HG03439 (cell line): ENCODE measurements at regions not wholly inside any gene's neighbourhood (a gene's known extent, or its start where the extent isn't known, plus 50 kb on each side); places are given as distances from the start of the nearest gene placed in this dataset.

ENCODE experiments used
- ATAC-seq: cut with Tn5 transposase; IDR thresholded peaks from one replicate; pipeline ENCODE4 v1.9.1; 2021; ENCODE audit warnings: mild to moderate bottlenecking, moderate library complexity; ENCODE audit not compliant: unreplicated experiment

DNA sequence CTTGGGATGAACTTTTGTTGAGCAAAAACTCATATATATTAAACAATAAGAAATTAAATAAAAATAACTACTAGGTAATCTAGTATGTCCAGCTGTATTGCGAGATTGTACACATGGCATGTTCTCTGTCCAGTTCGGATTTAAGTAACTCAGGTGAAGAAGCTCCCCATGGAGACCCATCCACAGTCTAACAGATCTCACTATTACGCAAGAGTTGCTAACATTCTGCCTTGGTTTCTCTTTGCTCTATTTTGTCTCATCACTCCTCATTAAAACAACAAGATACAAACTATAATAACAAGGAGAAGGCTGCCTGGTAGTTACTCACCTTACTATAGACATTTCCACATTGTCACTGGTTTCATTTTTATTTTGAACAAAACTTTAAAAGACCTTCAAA, 1372.3 kb upstream of the CELF2 start:
- ATAC-seq: no peak

DNA sequence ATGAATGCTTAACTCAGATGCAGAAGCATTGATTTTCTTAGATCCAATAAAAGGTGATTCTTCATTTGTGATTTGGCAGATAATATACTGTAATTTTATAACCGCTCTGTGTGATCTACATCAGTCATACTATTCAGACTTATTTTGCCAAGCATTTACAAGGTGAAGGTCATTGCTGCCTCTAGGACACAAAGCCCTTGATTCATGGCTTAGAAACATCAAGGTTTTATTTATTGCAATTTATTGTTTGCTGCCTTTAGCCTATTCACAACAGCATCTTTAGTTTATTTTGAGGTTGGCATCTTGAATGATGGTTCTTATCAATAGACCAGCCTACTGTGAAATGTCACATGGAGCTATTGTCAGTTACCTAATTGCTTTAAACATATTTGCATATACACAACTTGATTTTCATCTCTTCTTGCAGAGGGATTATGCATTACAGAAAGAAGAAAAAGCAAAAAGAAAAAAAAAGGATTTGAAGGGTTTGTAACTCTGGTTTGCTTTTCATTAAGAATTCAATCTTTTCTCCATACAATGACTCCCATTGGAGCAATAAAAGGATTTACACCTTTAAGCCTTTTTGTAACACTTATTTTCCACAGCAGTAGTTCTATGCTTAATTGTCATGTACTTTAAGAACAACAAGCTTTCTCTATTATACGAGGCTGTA, 1371.6 kb upstream of the CELF2 start:
- no peak for ATAC-seq

DNA sequence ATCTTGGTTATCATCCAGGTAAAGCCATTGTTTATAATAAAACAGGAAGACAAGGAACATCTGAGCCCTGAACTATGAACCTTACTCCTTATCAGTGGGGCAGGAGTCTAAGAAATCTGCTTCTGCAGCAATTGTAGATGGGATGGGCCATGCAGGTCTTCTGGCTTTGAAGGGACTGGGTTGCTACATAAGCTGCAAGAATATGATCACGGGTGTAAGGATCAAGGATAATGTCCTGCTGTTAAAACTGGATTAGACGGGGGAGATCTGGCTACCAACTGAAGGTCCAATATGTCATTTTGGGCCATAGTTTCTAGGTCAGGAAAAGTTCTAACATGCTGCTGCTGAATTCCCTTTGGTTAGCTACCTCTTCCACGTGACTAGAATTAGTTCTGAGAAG, 1363.4 kb upstream of the CELF2 start:
- no peak for ATAC-seq

DNA sequence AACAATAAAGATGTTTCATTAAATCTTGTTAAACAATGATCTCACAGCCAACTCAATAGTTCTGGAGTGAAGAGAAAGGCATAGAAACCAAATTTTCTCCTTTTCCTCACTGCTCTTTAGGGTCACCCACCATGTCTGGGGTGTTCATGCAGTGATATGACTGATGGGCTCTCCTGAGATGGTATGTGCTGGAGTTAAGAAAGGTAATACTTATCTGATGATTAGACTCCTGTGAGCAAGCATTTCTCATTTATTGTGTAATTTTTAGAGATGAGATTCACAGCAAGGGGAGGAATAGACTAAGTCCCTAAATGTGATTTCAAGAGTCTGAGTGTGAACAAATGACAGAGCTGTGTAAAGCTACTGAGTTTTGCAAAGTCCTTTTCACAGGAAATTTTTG, 1361.3 kb upstream of the CELF2 start:
- ATAC-seq: no peak

DNA sequence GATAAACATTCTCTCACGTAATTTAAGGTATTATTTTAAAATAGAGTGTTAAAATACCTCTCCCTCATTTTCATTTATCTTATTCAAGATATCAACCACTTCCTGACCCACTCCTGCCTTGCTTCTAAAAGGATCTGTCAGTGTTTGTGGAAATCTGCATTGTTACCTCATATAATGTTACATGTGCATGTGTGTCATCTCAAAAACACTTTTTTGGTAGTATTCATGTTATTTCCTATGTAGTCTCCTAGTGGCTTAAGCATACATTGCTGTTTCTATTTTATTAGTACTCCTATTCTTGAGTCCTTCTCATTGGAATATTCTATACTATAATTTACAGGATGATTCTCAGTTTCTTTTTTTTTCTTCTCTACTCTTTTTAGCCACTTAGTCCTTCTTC, 1360.7 kb upstream of the CELF2 start:
- no peak for ATAC-seq

DNA sequence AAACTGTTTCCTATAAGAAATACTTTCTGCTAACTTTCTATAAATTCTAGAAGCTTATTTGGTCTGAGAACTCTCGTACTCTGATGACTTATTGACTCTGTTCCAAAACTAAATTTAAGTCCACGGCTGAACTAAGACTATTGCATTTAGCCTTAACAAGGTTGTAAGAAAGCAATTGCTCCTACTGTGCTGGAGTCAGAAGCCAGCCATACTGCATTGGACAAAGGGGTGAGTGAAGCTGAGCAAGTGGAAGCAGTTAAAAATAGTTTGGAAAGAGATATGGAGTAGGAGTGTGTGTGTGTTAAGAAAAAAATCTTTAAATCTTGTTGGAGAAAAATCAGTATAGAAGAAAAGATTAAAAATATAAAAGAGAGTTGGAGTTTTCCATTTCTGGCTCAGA, 1360.1 kb upstream of the CELF2 start:
- no peak for ATAC-seq

DNA sequence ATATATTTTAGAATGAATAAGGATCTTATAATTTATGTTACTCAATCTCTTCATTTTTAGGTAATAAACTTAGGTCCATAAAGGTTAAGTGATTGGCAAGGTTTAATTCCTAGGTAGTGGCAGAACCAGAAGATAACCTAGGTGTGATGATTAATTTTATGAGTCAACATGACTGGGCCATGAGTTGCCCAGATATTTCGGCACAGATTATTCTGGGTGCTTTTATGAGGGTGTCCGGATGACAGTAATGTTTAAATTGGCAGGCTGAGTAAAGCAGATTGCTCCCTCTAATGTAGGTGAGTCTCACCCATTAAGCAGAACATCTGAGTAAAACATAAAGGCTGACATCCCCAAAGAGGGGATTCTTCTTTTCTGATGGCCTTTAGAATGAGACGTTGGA, 1349.3 kb upstream of the CELF2 start:
- ATAC-seq: no peak

DNA sequence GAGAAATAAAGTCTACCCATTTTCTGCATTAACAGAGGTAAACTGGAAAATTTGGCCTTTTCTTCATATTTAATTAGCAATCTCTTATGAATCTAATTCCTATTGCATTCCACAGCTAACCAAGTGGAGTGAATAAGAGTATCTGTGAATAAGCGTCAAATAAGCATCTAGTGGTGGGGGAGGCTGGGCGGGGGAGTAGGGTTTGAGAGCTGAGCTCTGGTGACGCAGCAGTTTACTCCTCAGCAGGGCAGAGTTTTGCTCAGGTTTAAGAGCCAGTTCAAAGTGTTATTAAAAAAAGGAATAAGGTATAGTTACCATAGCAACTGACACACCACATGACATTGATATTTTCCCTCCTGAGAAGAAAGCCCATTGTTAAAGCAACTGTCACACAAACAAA, 1346.8 kb upstream of the CELF2 start:
- no peak for ATAC-seq

DNA sequence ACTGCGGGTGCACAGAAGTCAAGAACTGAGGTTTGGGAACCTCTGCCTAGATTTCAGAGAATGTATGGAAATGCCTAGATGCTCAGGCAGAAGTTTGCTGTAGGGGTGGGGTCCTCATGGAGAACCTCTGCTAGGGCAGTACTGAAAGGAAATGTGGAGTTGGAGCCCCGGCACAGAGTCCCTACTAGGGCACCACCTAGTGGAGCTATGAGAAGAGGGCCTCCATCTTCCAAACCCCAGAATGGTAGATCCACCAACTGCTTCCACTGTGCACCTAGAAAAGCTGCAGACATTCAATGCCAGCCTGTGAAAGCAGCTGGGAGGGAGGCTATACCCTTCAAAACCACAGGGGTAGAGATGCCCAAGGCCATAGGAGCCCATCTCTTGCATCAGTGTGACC, 1336.0 kb upstream of the CELF2 start:
- no peak for ATAC-seq

DNA sequence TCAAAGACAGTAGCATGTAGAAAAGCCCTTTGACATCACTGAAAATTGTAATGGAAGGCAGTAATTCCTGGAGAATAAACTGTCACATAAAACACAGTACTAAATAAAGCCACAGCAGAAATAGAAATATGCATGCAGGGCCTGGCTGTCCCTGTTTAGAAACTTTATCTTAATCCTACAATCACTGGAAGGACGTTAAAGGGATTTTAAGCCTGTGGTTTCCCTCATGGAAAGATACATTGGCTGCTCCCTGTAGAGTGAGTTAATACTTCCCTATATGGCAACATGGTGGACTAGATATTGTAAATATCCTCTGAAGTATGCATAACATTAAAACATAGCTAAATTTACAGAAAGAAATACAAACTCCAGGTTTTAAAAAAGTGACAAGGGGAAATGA, 1334.9 kb upstream of the CELF2 start:
- no peak for ATAC-seq

DNA sequence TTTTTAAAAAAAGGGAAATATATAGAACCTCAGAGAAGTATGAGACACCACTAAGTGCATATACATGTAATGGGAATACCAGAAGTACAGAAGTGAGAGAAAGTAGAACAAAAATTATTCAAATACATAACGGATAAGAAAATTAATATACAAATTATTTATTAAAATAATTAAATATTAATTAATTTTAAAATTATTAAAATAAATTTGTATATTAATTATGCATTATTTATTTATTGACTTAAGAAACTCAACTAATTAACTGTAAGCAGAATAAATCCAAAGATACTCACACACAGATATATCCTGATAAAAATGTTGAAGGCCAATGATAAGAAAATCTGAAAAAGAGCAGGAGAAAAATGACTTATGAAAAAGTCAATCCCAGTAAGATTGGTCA, 1333.5 kb upstream of the CELF2 start:
- no peak for ATAC-seq

DNA sequence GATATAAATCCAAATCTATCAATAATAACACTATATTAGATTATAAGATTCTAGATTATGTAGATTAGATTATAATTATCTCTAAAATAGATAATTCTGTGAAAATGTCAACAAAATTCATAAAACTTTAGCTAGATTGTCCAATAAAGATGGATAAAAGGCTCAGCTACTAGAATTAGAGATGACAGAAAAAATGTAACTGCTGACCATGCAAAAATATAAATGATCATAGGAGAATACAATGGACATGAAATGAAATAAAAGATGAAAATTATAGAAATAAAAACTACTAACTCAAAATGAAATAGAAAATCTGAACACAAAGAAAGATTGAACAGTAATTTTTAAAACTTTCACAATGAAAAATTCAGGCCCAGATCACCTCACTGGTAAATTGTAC, 1332.1 kb upstream of the CELF2 start:
- no peak for ATAC-seq

DNA sequence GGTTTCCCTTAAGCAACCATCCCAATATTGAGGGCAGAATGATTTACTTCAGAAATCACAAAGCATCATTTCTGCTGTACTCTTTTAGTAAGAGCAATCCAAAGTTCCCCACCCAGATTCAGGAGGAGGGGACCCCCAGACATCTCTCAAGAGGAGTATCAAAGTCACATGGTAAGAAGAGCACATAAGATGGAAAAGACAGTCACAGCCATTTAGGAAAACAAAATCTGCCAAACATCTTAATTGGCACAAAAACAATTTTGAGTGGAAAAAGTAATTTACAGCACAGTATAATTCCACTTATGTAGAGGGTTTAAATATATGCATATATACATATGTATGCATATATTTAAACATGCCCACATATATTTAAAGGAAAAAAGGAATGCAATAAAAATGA, 1329.0 kb upstream of the CELF2 start:
- ATAC-seq: no peak

DNA sequence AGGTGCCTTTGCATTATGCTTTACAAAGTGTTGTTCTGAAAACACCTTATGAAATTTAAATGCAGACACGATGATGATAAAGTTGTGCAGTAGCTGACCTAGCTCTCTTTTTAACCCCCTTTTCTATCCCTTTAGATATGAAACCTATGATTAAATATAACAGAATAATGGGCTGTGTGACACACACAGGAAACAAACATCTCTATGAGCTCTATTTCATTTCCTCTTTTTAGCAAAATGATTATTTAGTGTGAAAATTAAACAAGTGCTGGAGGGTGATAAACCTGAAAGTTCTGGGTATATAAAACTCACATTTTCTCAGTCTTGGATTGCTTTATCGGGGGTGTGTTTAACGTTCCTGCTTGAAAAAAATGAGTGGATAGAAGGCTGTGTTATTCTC, 1310.5 kb upstream of the CELF2 start:
- ATAC-seq: peak; percentile 70

DNA sequence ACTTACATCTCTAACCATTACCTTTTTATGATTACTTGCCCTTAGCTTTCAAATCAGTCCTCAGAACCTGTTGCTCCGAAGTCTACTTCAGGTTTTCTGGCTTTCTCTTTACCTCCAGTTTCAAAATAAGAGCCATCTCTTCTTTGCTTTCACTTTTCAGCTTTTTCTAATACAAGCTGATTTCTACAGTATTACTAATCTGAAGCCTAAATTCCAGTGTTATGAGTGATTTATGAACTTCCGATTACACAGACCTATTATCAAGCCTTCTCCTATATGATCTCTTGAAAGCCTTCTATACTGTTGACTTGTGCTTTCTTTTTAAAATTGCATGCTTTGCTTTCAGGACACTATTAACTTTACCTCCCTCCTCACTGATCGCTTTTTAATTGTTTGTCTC, 1307.8 kb upstream of the CELF2 start:
- ATAC-seq: no peak

DNA sequence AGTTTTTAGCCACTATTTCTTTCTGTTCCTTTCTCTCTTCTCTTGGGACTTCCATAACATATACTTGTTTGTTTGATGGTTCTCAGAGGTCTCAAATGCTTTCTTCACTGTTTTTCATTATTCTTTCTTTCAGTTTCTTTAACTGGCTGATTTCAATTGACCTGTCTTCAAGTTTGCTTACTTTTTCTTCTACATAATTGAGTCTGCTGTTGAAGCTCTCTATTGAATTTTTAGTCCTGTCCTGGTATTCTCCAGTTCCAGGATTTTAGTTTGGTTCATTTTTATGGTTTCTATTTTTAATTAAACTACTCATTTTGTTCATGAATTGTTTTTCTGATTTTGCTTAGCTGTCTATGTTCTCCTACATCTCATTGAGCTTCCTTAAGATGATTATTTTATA, 1305.3 kb upstream of the CELF2 start:
- ATAC-seq: no peak

DNA sequence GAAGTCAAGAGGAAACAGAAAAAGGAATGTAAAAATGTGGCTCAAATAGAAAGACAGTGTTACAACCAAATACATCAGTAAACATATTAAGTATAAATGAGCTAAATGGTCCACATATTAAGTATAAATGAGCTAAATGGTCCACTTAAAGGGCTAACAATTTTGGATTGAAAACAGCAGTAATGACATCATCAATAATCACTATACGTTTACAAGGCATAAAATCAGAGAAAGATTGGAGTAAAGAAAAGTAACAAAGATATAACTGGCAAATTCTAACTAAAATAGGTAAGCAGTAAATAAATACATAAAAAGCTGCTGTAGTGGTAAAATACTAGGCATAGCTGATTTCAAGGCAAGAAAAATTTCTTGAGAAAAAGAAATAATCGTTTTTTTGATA, 1298.4 kb upstream of the CELF2 start:
- ATAC-seq: no peak

DNA sequence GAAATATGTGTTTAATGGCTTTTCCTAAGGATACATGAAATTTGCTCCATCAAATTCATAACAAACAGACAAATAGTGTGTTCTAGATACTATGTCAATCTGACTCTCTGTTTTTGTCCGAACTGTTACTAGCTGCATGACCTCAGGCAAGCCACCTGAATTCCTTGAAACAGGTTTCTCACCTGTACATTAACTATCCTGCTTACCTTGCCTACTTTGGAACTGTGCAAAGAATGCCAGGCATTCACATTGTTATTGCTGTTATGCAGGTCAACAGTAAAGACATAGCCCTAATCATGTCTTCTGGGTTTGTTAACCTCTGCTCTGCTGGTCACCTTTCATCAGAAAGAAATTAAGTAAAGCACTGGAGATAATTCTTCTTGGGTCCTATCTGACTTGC, 1283.9 kb upstream of the CELF2 start:
- no peak for ATAC-seq

DNA sequence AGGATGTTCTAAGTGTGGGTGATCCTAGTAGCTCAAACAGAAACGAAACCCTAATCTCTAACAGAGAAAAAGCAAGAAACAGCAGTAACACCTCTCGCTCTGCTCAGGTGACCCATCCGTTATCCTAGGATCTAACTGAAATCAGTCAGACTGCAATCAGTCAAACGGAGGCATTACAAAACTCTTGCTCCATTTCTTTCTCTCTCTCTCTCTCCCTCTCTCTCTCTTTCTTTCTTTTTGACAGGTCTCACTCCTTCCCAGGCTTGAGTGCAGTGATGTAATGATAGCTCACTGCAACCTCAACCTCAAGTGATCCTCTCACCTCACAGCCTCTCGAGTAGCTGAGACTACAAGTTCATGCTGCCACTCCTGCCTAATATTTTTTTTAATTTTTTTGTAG, 1283.5 kb upstream of the CELF2 start:
- no peak for ATAC-seq

DNA sequence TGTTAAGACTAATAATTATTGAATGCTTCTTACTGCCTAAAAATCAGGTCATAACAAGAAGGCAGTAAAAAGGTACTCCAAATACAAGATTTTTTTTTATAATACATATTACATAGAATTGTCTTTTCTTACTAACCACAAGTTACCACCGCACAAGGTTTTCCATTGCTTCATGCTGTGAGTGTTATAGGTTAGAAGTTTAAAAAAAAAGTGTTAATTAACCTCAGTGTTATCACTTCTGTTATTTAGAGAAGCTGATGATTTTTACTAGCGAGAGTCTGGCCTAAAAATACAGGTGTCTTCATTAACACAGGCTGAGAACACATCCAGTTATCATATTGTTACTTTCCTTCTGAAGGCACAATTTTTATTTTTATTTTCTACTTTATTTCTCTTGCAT, 1281.9 kb upstream of the CELF2 start:
- ATAC-seq: no peak

DNA sequence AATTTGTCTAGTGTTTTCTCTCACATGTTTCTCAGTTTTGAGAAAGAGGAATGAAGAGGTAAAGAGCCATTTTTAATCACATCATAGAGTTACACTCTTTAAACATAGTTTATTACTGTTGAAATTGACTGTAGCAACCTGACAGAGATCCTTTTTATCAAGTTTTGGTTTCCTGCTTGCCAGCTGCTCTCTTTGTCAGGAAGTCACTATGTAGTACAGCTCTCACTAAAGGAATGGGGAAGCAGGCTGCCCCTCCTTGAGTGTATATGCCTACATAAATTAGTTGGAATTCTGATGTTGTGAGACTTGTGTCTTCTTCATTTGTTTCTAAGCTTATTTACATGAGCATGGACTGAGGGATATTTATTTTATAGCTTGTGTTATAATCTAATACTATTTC, 1274.0 kb upstream of the CELF2 start:
- no peak for ATAC-seq

DNA sequence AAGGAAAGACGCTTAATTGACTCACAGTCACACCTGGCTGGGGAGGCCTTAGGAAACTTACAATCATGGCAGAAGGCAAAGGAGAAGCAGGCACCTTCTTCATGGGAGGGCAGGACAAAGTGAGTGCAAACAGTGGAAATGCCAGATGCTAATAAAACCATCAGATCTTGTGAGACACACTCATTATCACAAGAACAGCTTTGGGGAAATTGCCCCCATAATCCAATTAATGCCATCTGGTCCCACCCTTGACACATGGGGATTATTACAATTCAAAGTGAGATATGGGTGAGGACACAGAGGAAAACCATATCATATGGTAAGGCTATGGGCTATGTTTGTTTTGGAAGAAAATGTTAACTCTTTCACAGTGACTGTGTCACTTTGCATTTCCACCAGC, 1272.5 kb upstream of the CELF2 start:
- no peak for ATAC-seq

DNA sequence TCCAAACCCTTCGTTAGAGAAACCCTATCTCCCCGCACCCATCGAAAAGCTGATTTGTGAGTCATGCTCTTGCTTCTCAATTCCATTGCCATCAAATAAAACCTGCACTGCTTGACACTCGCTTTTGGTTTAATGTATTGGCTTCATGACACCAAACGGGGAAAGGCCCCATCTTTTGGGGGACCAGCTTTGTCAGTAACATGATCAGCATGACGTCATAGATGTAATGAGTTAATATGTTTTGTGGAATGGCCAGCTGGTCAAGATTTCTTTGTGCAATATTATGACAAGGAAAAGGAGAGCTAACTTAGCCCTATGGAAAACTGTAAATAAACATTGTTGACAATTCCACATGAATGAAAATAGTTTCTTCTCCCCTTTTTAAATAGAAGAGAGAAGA, 1260.5 kb upstream of the CELF2 start:
- ATAC-seq: no peak

DNA sequence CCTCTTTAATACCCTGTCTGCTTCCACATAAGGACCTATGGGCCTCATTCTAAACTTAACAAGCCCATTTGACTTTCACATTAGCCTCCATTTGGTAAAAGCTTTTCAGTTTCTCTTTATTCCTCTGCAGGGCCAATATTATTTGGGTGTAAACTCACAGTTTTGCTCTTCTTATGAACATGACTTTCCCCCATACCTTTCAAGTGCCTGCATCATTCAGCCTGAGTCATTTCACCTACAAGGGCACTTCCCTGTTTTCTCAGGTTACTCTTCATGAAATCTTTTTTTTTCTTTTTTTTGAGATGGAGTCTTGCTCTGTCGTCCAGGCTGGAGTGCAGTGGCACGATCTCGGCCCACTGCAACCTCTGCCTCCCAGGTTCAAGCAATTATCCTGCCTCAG, 1258.1 kb upstream of the CELF2 start:
- no peak for ATAC-seq
